H1 (cell line): ENCODE measurements at regions not wholly inside any gene's neighbourhood (a gene's known extent, or its start where the extent isn't known, plus 50 kb on each side); places are given as distances from the start of the nearest gene placed in this dataset.

Experiments
- CTCF ChIA-PET: fragments of 300-600 bp; sonication (Branson Sonifier 250); formaldehyde crosslinking; loops from one replicate; lab custom pipeline; 2021; ENCODE audit not compliant: partially characterized antibody; lab: Charles Lee
- POLR2A ChIA-PET: fragments of 300-600 bp; sonication (Branson Sonifier 250); formaldehyde crosslinking; loops from one replicate; lab custom pipeline; 2021; ENCODE audit warnings: inconsistent platforms; ENCODE audit not compliant: partially characterized antibody; lab: Charles Lee
- DNase-seq, 2 experiments: peaks; one replicate each; pipeline versions ENCODE4 v3.0.0 to v3.0.0-alpha.2; 2010 to 2022; ENCODE audit warnings: low spot score in 2 of 2, low read depth in 1 of 2, mixed read lengths in 1 of 2
- FAIRE-seq: peaks from 2 replicates; lab custom pipeline; 2011; peaks lifted over from hg19 to GRCh38; lab: Jason Lieb, UNC
- H2AFZ ChIP-seq: 2 replicates; pipeline ENCODE4 v1.8.1; 2012; ENCODE audit warnings: low read length, inconsistent platforms
- H2AK5ac ChIP-seq: 2 replicates; pipeline ENCODE4 v1.6.1; 2013; ENCODE audit warnings: low read depth, low read length
- H2BK120ac ChIP-seq: replicated peaks from 2 replicates; pipeline ENCODE3; 2013; ENCODE audit warnings: low read depth, low read length, inconsistent platforms
- H2BK12ac ChIP-seq: 2 replicates; pipeline ENCODE4 v1.6.1; 2013; ENCODE audit warnings: low read depth, low read length
- H2BK15ac ChIP-seq: 2 replicates; pipeline ENCODE4 v1.6.1; 2013; ENCODE audit warnings: low read length
- H2BK20ac ChIP-seq: 2 replicates; pipeline ENCODE4 v1.6.1; 2013; ENCODE audit warnings: low read length
- H2BK5ac ChIP-seq: 2 replicates; pipeline ENCODE4 v1.6.1; 2013; ENCODE audit warnings: low read depth, low read length
- H3K14ac ChIP-seq: 2 replicates; pipeline ENCODE4 v1.6.1; 2013; ENCODE audit warnings: inconsistent platforms; ENCODE audit not compliant: insufficient read length
- H3K18ac ChIP-seq: 2 replicates; pipeline ENCODE4 v1.6.1; 2013; ENCODE audit warnings: low read length; ENCODE audit errors: extremely low read depth
- H3K23ac ChIP-seq: 2 replicates; pipeline ENCODE4 v1.6.1; 2013; ENCODE audit warnings: inconsistent platforms; ENCODE audit not compliant: insufficient read length
- H3K23me2 ChIP-seq: 2 replicates; pipeline ENCODE4 v1.6.1; 2013; ENCODE audit warnings: low read depth, low read length
- H3K27ac ChIP-seq: 2 replicates; pipeline ENCODE4 v1.6.1; 2011; ENCODE audit warnings: low read depth, low read length, inconsistent platforms
- H3K27me3 ChIP-seq, 4 experiments: replicated peaks in 1 of 4; 1 replicate in 1 of 4; 2 replicates in 3 of 4; pipeline versions ENCODE4 v1.6.1 to v1.8.1; 2011 to 2013; ENCODE audit warnings: low read length in 3 of 4, mild to moderate bottlenecking in 3 of 4, inconsistent platforms in 2 of 4, mixed read lengths in 2 of 4, moderate library complexity in 1 of 4; ENCODE audit not compliant: control insufficient read depth in 3 of 4, insufficient read depth in 3 of 4; ENCODE audit errors: extremely low read depth in 1 of 4
- H3K36me3 ChIP-seq, 4 experiments: 2 replicates each; pipeline versions ENCODE4 v1.6.1 to v1.8.1; 2011 to 2013; ENCODE audit warnings: mild to moderate bottlenecking in 4 of 4, low read length in 3 of 4, moderate library complexity in 2 of 4, control low read depth in 1 of 4, inconsistent platforms in 1 of 4; ENCODE audit not compliant: insufficient read depth in 4 of 4, control insufficient read depth in 2 of 4
- H3K4ac ChIP-seq: replicated peaks from 2 replicates; pipeline ENCODE3; 2013; ENCODE audit warnings: low read length, low read depth, mixed read lengths, inconsistent platforms; ENCODE audit not compliant: insufficient read length
- H3K4me1 ChIP-seq, 4 experiments: replicated peaks in 1 of 4; 1 replicate in 1 of 4; 2 replicates in 3 of 4; pipeline versions ENCODE4 v1.6.1 to v1.8.1; 2011 to 2013; ENCODE audit warnings: low read length in 3 of 4, inconsistent platforms in 2 of 4, mixed read lengths in 1 of 4; ENCODE audit not compliant: insufficient read depth in 4 of 4, control insufficient read depth in 3 of 4
- H3K4me2 ChIP-seq, 2 experiments: 2 replicates each; pipeline versions ENCODE4 v1.6.1 to v1.8.1; 2011 to 2013; ENCODE audit warnings: low read depth in 2 of 2, low read length in 2 of 2, control low read depth in 1 of 2, inconsistent platforms in 1 of 2, mild to moderate bottlenecking in 1 of 2; ENCODE audit not compliant: insufficient read depth in 1 of 2
- H3K4me3 ChIP-seq, 4 experiments: fragments of 200-600, 300-600 bp in 1 of 4; sonication (generic), shearing (Covaris generic), sonication (Bioruptor Twin) in 1 of 4; 2 replicates each; pipeline versions ENCODE4 v1.5.1 to v1.8.1; 2011 to 2016; ENCODE audit warnings: low read length in 4 of 4, low read depth in 3 of 4, control low read depth in 2 of 4, inconsistent platforms in 2 of 4, mild to moderate bottlenecking in 2 of 4, mixed read lengths in 1 of 4, moderate library complexity in 1 of 4; ENCODE audit not compliant: insufficient read depth in 2 of 4; ENCODE audit errors: extremely low read depth in 1 of 4
- H3K56ac ChIP-seq: replicated peaks from 2 replicates; pipeline ENCODE3; 2013; ENCODE audit warnings: low read depth, mild to moderate bottlenecking, mixed read lengths, low read length, inconsistent platforms; ENCODE audit not compliant: insufficient read length
- H3K79me1 ChIP-seq: 2 replicates; pipeline ENCODE4 v1.6.1; 2013; ENCODE audit warnings: low read depth, low read length, control low read depth
- H3K79me2 ChIP-seq, 2 experiments: 2 replicates each; pipeline versions ENCODE4 v1.6.1 to v1.8.1; 2012 to 2013; ENCODE audit warnings: low read length in 2 of 2, mild to moderate bottlenecking in 2 of 2, inconsistent platforms in 1 of 2; ENCODE audit not compliant: insufficient read depth in 2 of 2, control insufficient read depth in 1 of 2
- H3K9ac ChIP-seq, 4 experiments: replicated peaks in 1 of 4; 1 replicate in 1 of 4; 2 replicates in 3 of 4; pipeline versions ENCODE4 v1.6.1 to v1.8.1; 2011 to 2013; ENCODE audit warnings: low read depth in 3 of 4, low read length in 3 of 4, control low read depth in 2 of 4, mild to moderate bottlenecking in 2 of 4, moderate library complexity in 2 of 4, inconsistent platforms in 1 of 4; ENCODE audit errors: extremely low read depth in 1 of 4
- H3K9me3 ChIP-seq, 2 experiments: 2 replicates each; pipeline versions ENCODE4 v1.6.1 to v1.8.1; 2012 to 2013; ENCODE audit warnings: mild to moderate bottlenecking in 2 of 2, moderate library complexity in 2 of 2, control low read depth in 1 of 2, inconsistent platforms in 1 of 2, low read depth in 1 of 2, low read length in 1 of 2, mixed read lengths in 1 of 2; ENCODE audit not compliant: insufficient read depth in 2 of 2
- H4K20me1 ChIP-seq, 2 experiments: replicated peaks in 1 of 2; 2 replicates each; pipeline versions ENCODE3 to v1.8.1; 2011 to 2013; ENCODE audit warnings: inconsistent platforms in 2 of 2, low read length in 2 of 2, mild to moderate bottlenecking in 1 of 2; ENCODE audit not compliant: insufficient read depth in 2 of 2, control insufficient read depth in 1 of 2
- H4K5ac ChIP-seq: 2 replicates; pipeline ENCODE4 v1.6.1; 2013; ENCODE audit warnings: low read length, low read depth, mixed read lengths, inconsistent platforms; ENCODE audit not compliant: insufficient read length
- H4K8ac ChIP-seq: 2 replicates; pipeline ENCODE4 v1.8.0; 2013; ENCODE audit warnings: mild to moderate bottlenecking, moderate library complexity, low read length, inconsistent platforms; ENCODE audit not compliant: insufficient read depth; ENCODE audit errors: extremely low read depth
- H4K91ac ChIP-seq: replicated peaks from 2 replicates; pipeline ENCODE3; 2013; ENCODE audit warnings: low read length, mixed read lengths, inconsistent platforms; ENCODE audit not compliant: insufficient read length
- KDM1A ChIP-seq: fragments of 200-600, 300-600 bp; sonication (generic); IDR thresholded peaks from 2 replicates; pipeline ENCODE4 v1.7.1; 2016; ENCODE audit warnings: mild to moderate bottlenecking, low read length, borderline replicate concordance
- KDM4A ChIP-seq: IDR thresholded peaks from one replicate; pipeline ENCODE4 v1.7.1; 2012; ENCODE audit warnings: low read depth, mild to moderate bottlenecking, moderate library complexity, low read length, inconsistent platforms; ENCODE audit not compliant: severe bottlenecking
- MAFK ChIP-seq: IDR thresholded peaks from 2 replicates; pipeline ENCODE4 v1.6.1; 2012; ENCODE audit warnings: low read depth, mild to moderate bottlenecking, improper control_type of control experiment, low read length
- POU5F1 ChIP-seq: IDR thresholded peaks from 2 replicates; pipeline ENCODE4 v1.6.1; 2011; ENCODE audit warnings: low read depth, mild to moderate bottlenecking, low read length, moderate library complexity
- RBBP5 ChIP-seq: IDR thresholded peaks from 2 replicates; pipeline ENCODE4 v1.7.1; 2012; ENCODE audit warnings: low read depth, mild to moderate bottlenecking, inconsistent platforms, low read length, moderate library complexity, borderline replicate concordance
- RNF2 ChIP-seq: fragments of 200-900, 300-1000 bp; sonication (generic); IDR thresholded peaks from 2 replicates; pipeline ENCODE4 v1.7.1; 2016; ENCODE audit warnings: borderline replicate concordance, low read depth, mild to moderate bottlenecking, antibody characterized with exemption, low read length; ENCODE audit not compliant: poor library complexity, severe bottlenecking; ENCODE audit errors: missing control alignments
- RXRA ChIP-seq: IDR thresholded peaks from 2 replicates; pipeline ENCODE4 v1.6.1; 2011; ENCODE audit warnings: low read depth, mild to moderate bottlenecking, low read length, moderate library complexity; ENCODE audit not compliant: insufficient read depth
- SIX5 ChIP-seq: IDR thresholded peaks from 2 replicates; pipeline ENCODE4 v1.6.1; 2011; ENCODE audit warnings: mild to moderate bottlenecking, low read depth, low read length
- SP4 ChIP-seq: IDR thresholded peaks from 2 replicates; pipeline ENCODE4 v1.6.1; 2012; ENCODE audit warnings: low read length, inconsistent platforms
- SUZ12 ChIP-seq: fragments of 200-600 bp; sonication (generic); IDR thresholded peaks from 2 replicates; pipeline ENCODE4 v1.6.1; 2012; ENCODE audit warnings: mild to moderate bottlenecking, inconsistent platforms, low read length, moderate library complexity, mixed read lengths
- YY1 ChIP-seq: IDR thresholded peaks from 2 replicates; pipeline ENCODE4 v1.6.1; 2011; ENCODE audit warnings: low read depth, mild to moderate bottlenecking, low read length
- WGBS, 2 experiments: shearing (Covaris generic) in 1 of 2; methylation state at CpG; one replicate each; pipeline versions ENCODE4 v1.1.6 to v1.1.7; 2013 to 2015; ENCODE audit warnings: low lambda C conversion rate in 2 of 2, mixed read lengths in 2 of 2, inconsistent platforms in 1 of 2, low coverage in 1 of 2, missing lambda C conversion rate in 1 of 2; ENCODE audit not compliant: insufficient replicate concordance in 2 of 2, insufficient coverage in 1 of 2, insufficient read length in 1 of 2; ENCODE audit errors: extremely low coverage in 1 of 2, missing lambda C conversion rate in 1 of 2; 5-methylcytosine and 5-hydroxymethylcytosine counted together
- TF ChIP-seq, protein P1 (sequence below): IDR thresholded peaks from 2 replicates; pipeline ENCODE4 v1.6.1; 2011; ENCODE audit warnings: low read depth, mild to moderate bottlenecking, low read length; ENCODE audit not compliant: insufficient read depth
- TF ChIP-seq, protein P2 (sequence below): IDR thresholded peaks from 2 replicates; pipeline ENCODE4 v1.6.1; 2012; ENCODE audit warnings: inconsistent platforms

DNA sequence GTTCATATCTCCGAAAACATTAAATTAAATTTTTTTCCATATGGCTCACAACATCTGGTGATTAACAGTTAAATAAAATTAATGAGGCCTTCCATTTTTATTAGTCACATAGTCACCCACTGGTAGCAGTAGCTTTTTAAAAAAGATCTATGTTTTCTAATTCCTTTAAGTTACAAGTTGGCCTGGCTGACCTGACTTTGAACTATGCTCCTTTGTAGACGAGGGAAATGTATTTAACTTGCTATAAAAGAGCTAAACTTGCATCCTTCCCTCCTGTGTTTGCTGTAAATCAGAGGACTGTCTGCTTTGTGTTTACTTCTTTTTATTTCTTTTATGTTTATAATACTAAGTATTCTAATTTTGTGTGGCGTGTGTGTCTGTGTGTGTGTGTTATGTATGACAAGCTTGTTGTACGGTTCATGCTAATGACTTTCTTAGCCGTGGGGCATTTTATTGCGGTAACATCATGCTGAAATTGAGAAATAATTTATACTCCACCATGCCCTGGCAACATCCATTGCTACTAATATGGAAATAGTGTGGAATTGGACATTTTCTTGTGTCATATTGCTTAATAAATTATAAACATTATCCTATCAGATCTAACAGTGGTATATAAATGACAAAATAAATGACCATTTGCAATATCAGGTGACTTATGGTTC is 241.7 kb downstream of the SNCA start:
- Histone ChIP-seq H4K8ac (no peak overlapping the region), H3K23ac (no peak overlapping the region), H3K9me3 (no peaks in the 10 kb centered on the region), H2AFZ (no peak overlapping the region), H3K56ac (no peak overlapping the region), H2BK120ac (no peak overlapping the region), H3K4me3 (no peak overlapping the region), H3K14ac (no peak overlapping the region), H3K27me3 (peaks cover 6 to 17% (median 12%) of the 10 kb centered on the region in 4 experiments), H3K23me2 (no peaks in the 10 kb centered on the region), H2BK20ac (no peak overlapping the region), H2BK12ac (no peak overlapping the region), H3K79me1 (no peaks in the 10 kb centered on the region), H2BK5ac (no peak overlapping the region), H3K4me1 (no peaks in the 10 kb centered on the region), H3K36me3 (no peaks in the 10 kb centered on the region), H4K20me1 (peaks cover 0 to 4% of the 10 kb centered on the region in 2 experiments), H3K18ac (no peak overlapping the region), H3K4me2 (no peak overlapping the region), H3K27ac (no peak overlapping the region), H4K5ac (no peak overlapping the region), H2BK15ac (no peak overlapping the region), H4K91ac (no peak overlapping the region), H3K79me2 (no peaks in the 10 kb centered on the region), H3K9ac (no peak overlapping the region), H2AK5ac (no peak overlapping the region), H3K4ac (no peak overlapping the region)
- ChIA-PET CTCF (interaction anchor here (1.3 kb wide), 1 partner anchor 15 kb away, joined by 4 read pairs; no protein-coding TSS in a partner anchor), POLR2A (no interaction called here)
- FAIRE-seq, result no peak
- no peak for DNase-seq
- 85 to 100% methylated on average over 1 to 6 of the region's 6 CpGs for WGBS, 2 experiments
- TF ChIP-seq YY1 (no peak), SIX5 (no peak), KDM4A (no peak), POU5F1 (no peak), RXRA (no peak), MAFK (no peak), SUZ12 (no peak), RBBP5 (no peak), SP4 (no peak), KDM1A (no peak), RNF2 (no peak)
- TF ChIP-seq, protein P1, sequence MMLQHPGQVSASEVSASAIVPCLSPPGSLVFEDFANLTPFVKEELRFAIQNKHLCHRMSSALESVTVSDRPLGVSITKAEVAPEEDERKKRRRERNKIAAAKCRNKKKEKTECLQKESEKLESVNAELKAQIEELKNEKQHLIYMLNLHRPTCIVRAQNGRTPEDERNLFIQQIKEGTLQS, result no peak
- TF ChIP-seq, protein P2, sequence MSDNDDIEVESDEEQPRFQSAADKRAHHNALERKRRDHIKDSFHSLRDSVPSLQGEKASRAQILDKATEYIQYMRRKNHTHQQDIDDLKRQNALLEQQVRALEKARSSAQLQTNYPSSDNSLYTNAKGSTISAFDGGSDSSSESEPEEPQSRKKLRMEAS, result no peak
